K562 (cell line): ENCODE measurements at regions not wholly inside any gene's neighbourhood (a gene's known extent, or its start where the extent isn't known, plus 50 kb on each side); places are given as distances from the start of the nearest gene placed in this dataset.

ENCODE experiments used
- ATAC-seq: fragments of 200-7000 bp; cut with Tn5 transposase; 3 replicates; pipeline ENCODE4 v1.9.1; 2020; ENCODE audit warnings: moderate library complexity
- BruUV-seq: library from RNA; stranded (reverse); fragments of 400-500 nt; replicated peaks from 2 replicates; lab custom pipeline; 2021; lab: Mats Ljungman, UMichigan
- CTCF ChIA-PET: fragments of 300-600 bp; formaldehyde crosslinking; extraction: SDS; loops from one replicate; lab custom pipeline; 2021; ENCODE audit warnings: low intra/inter-chr PET ratio; lab: Yijun Ruan, JAX
- POLR2A ChIA-PET: fragments of 300-600, 350-650 bp; sonication (Branson Sonifier 250); formaldehyde crosslinking; extraction: SDS; loops from one replicate; lab custom pipeline; 2021; ENCODE audit warnings: antibody characterized with exemption, inconsistent platforms; lab: Yijun Ruan, JAX
- DNase-seq, 4 experiments: peaks; one replicate each; pipeline versions ENCODE4 v3.0.0 to v3.0.0-alpha.2; 2011 to 2018; ENCODE audit warnings: low spot score in 3 of 4, mixed read lengths in 3 of 4; ENCODE audit errors: extremely low read depth in 1 of 4
- FAIRE-seq: peaks from 2 replicates; lab custom pipeline; 2011; peaks lifted over from hg19 to GRCh38; lab: Jason Lieb, UNC
- H2AFZ ChIP-seq: 2 replicates; pipeline ENCODE4 v1.6.0; 2011; ENCODE audit warnings: low read depth, low read length, control low read depth, inconsistent platforms
- H3K27ac ChIP-seq: fragments of 200-600 bp; 3 replicates; pipeline ENCODE4 v1.8.0; 2011; ENCODE audit warnings: low read depth, mild to moderate bottlenecking, control low read depth, inconsistent platforms, low read length, moderate library complexity, mixed read lengths; ENCODE audit errors: extremely low read depth
- H3K27me3 ChIP-seq, 2 experiments: fragments of 300-600 bp in 1 of 2; 2 replicates in 1 of 2; 3 replicates in 1 of 2; pipeline versions ENCODE4 v1.6.0 to v1.8.0; 2011; ENCODE audit warnings: inconsistent platforms in 2 of 2, low read length in 2 of 2, mild to moderate bottlenecking in 1 of 2, mixed read lengths in 1 of 2, moderate library complexity in 1 of 2; ENCODE audit not compliant: control insufficient read depth in 2 of 2, insufficient read depth in 2 of 2
- H3K36me3 ChIP-seq: fragments of 300-600 bp; 3 replicates; pipeline ENCODE4 v1.8.0; 2011; ENCODE audit warnings: mild to moderate bottlenecking, low read length, inconsistent platforms; ENCODE audit not compliant: control insufficient read depth, insufficient read depth
- H3K4me1 ChIP-seq, 2 experiments: fragments of 200-600 bp in 1 of 2; replicated peaks in 1 of 2; 2 replicates in 1 of 2; 3 replicates in 1 of 2; pipeline versions ENCODE4 v1.5.1 to v1.8.0; 2011; ENCODE audit warnings: inconsistent platforms in 2 of 2, low read length in 2 of 2, mild to moderate bottlenecking in 1 of 2, mixed read lengths in 1 of 2, moderate library complexity in 1 of 2; ENCODE audit not compliant: control insufficient read depth in 2 of 2, insufficient read depth in 2 of 2
- H3K4me2 ChIP-seq: 2 replicates; pipeline ENCODE4 v1.6.1; 2011; ENCODE audit warnings: low read length, control low read depth, inconsistent platforms, mixed read lengths; ENCODE audit not compliant: insufficient read depth
- H3K4me3 ChIP-seq: fragments of 200-600 bp; sonication (generic), shearing (Covaris generic); 2 replicates; pipeline ENCODE4 v1.5.1; 2016; ENCODE audit warnings: control low read depth, inconsistent platforms
- H3K79me2 ChIP-seq: fragments of 200-600 bp; 3 replicates; pipeline ENCODE4 v1.8.0; 2011; ENCODE audit warnings: low read length, inconsistent platforms; ENCODE audit not compliant: control insufficient read depth, insufficient read depth
- H3K9ac ChIP-seq, 2 experiments: 2 replicates each; pipeline versions ENCODE4 v1.6.0 to v1.6.1; 2011; ENCODE audit warnings: low read depth in 2 of 2, low read length in 2 of 2, control low read depth in 1 of 2, inconsistent platforms in 1 of 2, mild to moderate bottlenecking in 1 of 2, mixed read lengths in 1 of 2; ENCODE audit not compliant: insufficient read depth in 1 of 2
- H3K9me1 ChIP-seq: one replicate; pipeline ENCODE4 v1.6.0; 2011; ENCODE audit warnings: inconsistent platforms, mild to moderate bottlenecking, low read length, moderate library complexity; ENCODE audit not compliant: control insufficient read depth, insufficient read depth
- H3K9me3 ChIP-seq: replicated peaks from 2 replicates; pipeline ENCODE4 v1.5.1; 2011; ENCODE audit warnings: low read depth, low read length, inconsistent platforms; ENCODE audit not compliant: control insufficient read depth, insufficient read depth
- H4K20me1 ChIP-seq: replicated peaks from 2 replicates; pipeline ENCODE4 v1.6.1; 2011; ENCODE audit warnings: low read length, inconsistent platforms, mixed read lengths; ENCODE audit not compliant: control insufficient read depth, insufficient read depth
- BMI1 ChIP-seq: fragments of 150-350 bp; IDR thresholded peaks from 2 replicates; pipeline ENCODE4 v1.6.1; 2014; ENCODE audit warnings: low read length
- BRF1 ChIP-seq: IDR thresholded peaks from 3 replicates; pipeline ENCODE4 v1.6.1; 2011; ENCODE audit warnings: borderline replicate concordance, mild to moderate bottlenecking; ENCODE audit not compliant: insufficient read length; ENCODE audit errors: extremely low read depth
- CHD1 ChIP-seq: fragments of 200-600 bp; sonication (generic); IDR thresholded peaks from one replicate; pipeline ENCODE4 v1.6.1; 2012; ENCODE audit warnings: mild to moderate bottlenecking, moderate library complexity, low read length, inconsistent platforms
- CREB1 ChIP-seq, 2 experiments: sonication (generic) in 1 of 2; formaldehyde crosslinking in 1 of 2; IDR thresholded peaks; 2 replicates each; pipeline versions ENCODE4 v1.6.1 to v1.8.0; 2012 to 2022; ENCODE audit warnings: inconsistent platforms in 1 of 2, mild to moderate bottlenecking in 1 of 2, missing genetic modification reagents in 1 of 2, moderate library complexity in 1 of 2
- ESRRA ChIP-seq: fragments of 450-650 bp; IDR thresholded peaks from 2 replicates; pipeline ENCODE4 v1.6.1; 2014; ENCODE audit warnings: low read depth, mild to moderate bottlenecking, moderate library complexity, borderline replicate concordance
- FUS ChIP-seq: fragments of 200-400 bp; formaldehyde crosslinking; optimal IDR thresholded peaks from 2 replicates; pipeline ENCODE3; 2017; ENCODE audit warnings: low read depth, low read length
- HMGN3 ChIP-seq: IDR thresholded peaks from 2 replicates; pipeline ENCODE4 v1.6.1; 2011; ENCODE audit warnings: borderline replicate concordance, low read depth, mild to moderate bottlenecking, mixed read lengths, low read length; ENCODE audit not compliant: insufficient read length; ENCODE audit errors: extremely low read depth
- JUNB ChIP-seq: fragments of 450-650 bp; formaldehyde crosslinking; conservative IDR thresholded peaks from 2 replicates; pipeline ENCODE4 v1.4.0; 2020; ENCODE audit warnings: mild to moderate bottlenecking
- SMARCA4 ChIP-seq: fragments of 450-650 bp; IDR thresholded peaks from 2 replicates; pipeline ENCODE4 v1.6.1; 2016
- SNIP1 ChIP-seq: fragments of 450-650 bp; IDR thresholded peaks from 2 replicates; pipeline ENCODE4 v1.7.1; 2017; ENCODE audit warnings: low read depth, mild to moderate bottlenecking
- SRF ChIP-seq, 2 experiments: fragments of 250-450, 450-650 bp in 1 of 2; sonication (Bioruptor Pico) in 1 of 2; sonication (generic) in 1 of 2; formaldehyde crosslinking; IDR thresholded peaks; 2 replicates each; pipeline versions ENCODE4 v1.5.0 to v1.5.1; 2020 to 2022; ENCODE audit warnings: mild to moderate bottlenecking in 1 of 2, missing genetic modification reagents in 1 of 2
- TOE1 ChIP-seq, 2 experiments: fragments of 450-650 bp in 1 of 2; sonication (generic) in 1 of 2; formaldehyde crosslinking in 1 of 2; IDR thresholded peaks; 2 replicates each; pipeline versions ENCODE4 v1.7.1 to v1.8.0; 2016 to 2022; ENCODE audit warnings: borderline replicate concordance in 2 of 2, mild to moderate bottlenecking in 2 of 2, antibody characterized with exemption in 1 of 2, inconsistent platforms in 1 of 2, low read depth in 1 of 2, missing genetic modification reagents in 1 of 2, moderate library complexity in 1 of 2
- ZNF175 ChIP-seq: fragments of 200-800 bp; sonication (Bioruptor generic); IDR thresholded peaks from 2 replicates; pipeline ENCODE4 v1.6.1; 2016; ENCODE audit warnings: low read depth, mild to moderate bottlenecking, missing genetic modification characterization, missing compliant biosample characterization
- ZNF24 ChIP-seq: fragments of 450-650 bp; IDR thresholded peaks from 2 replicates; pipeline ENCODE4 v1.6.1; 2016
- ZNF444 ChIP-seq: fragments of 250-450 bp; sonication (Bioruptor Pico); IDR thresholded peaks from 2 replicates; pipeline ENCODE4 v1.4.0; 2020; ENCODE audit warnings: mild to moderate bottlenecking, moderate library complexity
- ZSCAN29 ChIP-seq: fragments of 450-650 bp; IDR thresholded peaks from 2 replicates; pipeline ENCODE4 v1.6.1; 2017
- WGBS: fragments of 100-300 bp; shearing (Covaris generic); methylation state at CpG from one replicate; pipeline ENCODE4 v1.1.6; 2016; ENCODE audit warnings: low coverage, mixed read lengths; ENCODE audit not compliant: insufficient coverage; ENCODE audit errors: missing lambda C conversion rate; 5-methylcytosine and 5-hydroxymethylcytosine counted together
- in situ Hi-C: fragments of 300-500 bp; cut with MboI; formaldehyde crosslinking; loops from 4 replicates; pipeline ENCODE4 v1.15.0; 2018; ENCODE audit warnings: inconsistent platforms, mixed read lengths
- intact Hi-C: fragments of 100-400 bp; cut with micrococcal nuclease; formaldehyde crosslinking; loops from 2 replicates; pipeline ENCODE4 v1.14.2; 2022
- TF ChIP-seq, protein P1 (sequence below): IDR thresholded peaks from 2 replicates; pipeline ENCODE4 v1.6.1; 2012; ENCODE audit warnings: low read depth, low read length, improper control_type of control experiment, borderline replicate concordance
- TF ChIP-seq, protein P2 (sequence below): fragments of 150-350 bp; conservative IDR thresholded peaks from 2 replicates; pipeline ENCODE4 v1.6.1; 2014; ENCODE audit warnings: low read length

DNA sequence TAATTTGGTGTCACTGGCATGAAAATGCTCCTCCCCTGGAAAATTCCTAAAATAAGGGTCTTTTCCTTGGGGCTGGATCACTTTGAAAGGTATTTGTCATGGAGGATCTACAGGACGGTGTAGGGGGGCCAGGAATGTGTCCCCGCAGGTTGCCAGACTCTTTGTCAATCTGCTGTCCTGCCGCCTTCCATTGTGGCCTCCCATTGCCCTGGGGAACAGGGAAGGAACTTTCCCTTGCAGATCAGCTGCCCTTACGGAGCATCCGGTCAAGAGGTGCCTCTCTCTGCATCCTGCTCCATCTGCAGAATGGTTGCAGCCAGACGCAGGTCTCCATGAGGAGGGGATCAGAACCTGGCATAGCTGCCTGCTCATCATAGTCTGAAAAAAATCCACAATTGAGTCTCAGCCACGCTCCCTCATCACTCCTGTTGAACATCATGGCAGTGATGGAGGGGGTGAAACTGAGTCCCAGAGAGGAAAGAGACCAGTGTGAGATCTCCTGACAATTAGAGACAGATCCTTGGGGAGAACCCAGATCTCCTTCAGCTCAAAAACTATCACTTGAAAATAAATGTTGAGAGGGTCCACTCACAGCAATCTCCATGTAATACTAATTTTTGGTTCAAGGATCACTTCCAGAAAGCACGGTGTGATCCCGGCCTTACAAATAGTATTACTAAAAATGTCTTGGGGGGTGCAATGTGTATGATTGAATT is 244.8 kb downstream of the MYCN start:
- Histone ChIP-seq H4K20me1 (no peaks in the 10 kb centered on the region), H3K9me3 (no peaks in the 10 kb centered on the region), H3K27ac (no peak overlapping the region), H3K4me1 (no peaks in the 10 kb centered on the region), H3K36me3 (no peaks in the 10 kb centered on the region), H3K27me3 (peaks cover 0 to 23% of the 10 kb centered on the region in 2 experiments; a peak in 2 of 5 replicates), H3K9ac (no peak overlapping the region)
- CTCF ChIA-PET: no interaction called here
- BruUV-seq: no TSS peak
- DNase-seq: no peak
- intact Hi-C loops: no loop called here
- POLR2A ChIA-PET: no interaction called here
- 3% methylated on average over 9 of the region's 9 CpGs for WGBS
- TF ChIP-seq CREB1 (IDR thresholded peaks at IDR 0.05): no peak
- TF ChIP-seq CREB1 (CRISPR knock-in tag; IDR thresholded peaks at IDR 0.05): no peak
- TF ChIP-seq SNIP1: no peak
- no peak for TF ChIP-seq BRF1
- no peak for TF ChIP-seq FUS
- no peak for TF ChIP-seq JUNB (CRISPR knock-in tag)
- no peak for TF ChIP-seq HMGN3
- TF ChIP-seq ZNF444 (CRISPR knock-in tag): no peak
- TF ChIP-seq SRF (CRISPR knock-in tag; IDR thresholded peaks at IDR 0.05): no peak
- TF ChIP-seq ESRRA: no peak
- TF ChIP-seq, protein P1, sequence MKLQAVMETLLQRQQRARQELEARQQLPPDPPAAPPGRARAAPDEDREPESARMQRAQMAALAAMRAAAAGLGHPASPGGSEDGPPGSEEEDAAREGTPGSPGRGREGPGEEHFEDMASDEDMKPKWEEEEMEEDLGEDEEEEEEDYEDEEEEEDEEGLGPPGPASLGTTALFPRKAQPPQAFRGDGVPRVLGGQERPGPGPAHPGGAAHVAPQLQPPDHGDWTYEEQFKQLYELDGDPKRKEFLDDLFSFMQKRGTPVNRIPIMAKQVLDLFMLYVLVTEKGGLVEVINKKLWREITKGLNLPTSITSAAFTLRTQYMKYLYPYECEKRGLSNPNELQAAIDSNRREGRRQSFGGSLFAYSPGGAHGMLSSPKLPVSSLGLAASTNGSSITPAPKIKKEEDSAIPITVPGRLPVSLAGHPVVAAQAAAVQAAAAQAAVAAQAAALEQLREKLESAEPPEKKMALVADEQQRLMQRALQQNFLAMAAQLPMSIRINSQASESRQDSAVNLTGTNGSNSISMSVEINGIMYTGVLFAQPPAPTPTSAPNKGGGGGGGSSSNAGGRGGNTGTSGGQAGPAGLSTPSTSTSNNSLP: no peak
- TF ChIP-seq CHD1: no peak
- TF ChIP-seq, protein P2, sequence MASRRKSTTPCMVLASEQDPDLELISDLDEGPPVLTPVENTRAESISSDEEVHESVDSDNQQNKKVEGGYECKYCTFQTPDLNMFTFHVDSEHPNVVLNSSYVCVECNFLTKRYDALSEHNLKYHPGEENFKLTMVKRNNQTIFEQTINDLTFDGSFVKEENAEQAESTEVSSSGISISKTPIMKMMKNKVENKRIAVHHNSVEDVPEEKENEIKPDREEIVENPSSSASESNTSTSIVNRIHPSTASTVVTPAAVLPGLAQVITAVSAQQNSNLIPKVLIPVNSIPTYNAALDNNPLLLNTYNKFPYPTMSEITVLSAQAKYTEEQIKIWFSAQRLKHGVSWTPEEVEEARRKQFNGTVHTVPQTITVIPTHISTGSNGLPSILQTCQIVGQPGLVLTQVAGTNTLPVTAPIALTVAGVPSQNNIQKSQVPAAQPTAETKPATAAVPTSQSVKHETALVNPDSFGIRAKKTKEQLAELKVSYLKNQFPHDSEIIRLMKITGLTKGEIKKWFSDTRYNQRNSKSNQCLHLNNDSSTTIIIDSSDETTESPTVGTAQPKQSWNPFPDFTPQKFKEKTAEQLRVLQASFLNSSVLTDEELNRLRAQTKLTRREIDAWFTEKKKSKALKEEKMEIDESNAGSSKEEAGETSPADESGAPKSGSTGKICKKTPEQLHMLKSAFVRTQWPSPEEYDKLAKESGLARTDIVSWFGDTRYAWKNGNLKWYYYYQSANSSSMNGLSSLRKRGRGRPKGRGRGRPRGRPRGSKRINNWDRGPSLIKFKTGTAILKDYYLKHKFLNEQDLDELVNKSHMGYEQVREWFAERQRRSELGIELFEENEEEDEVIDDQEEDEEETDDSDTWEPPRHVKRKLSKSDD: no peak
- no peak for TF ChIP-seq ZNF24
- TF ChIP-seq SMARCA4: no peak
- no peak for TF ChIP-seq TOE1 (IDR thresholded peaks at IDR 0.05; ENCODE audit: borderline replicate concordance)
- TF ChIP-seq TOE1 (CRISPR knock-in tag; IDR thresholded peaks at IDR 0.05; ENCODE audit: borderline replicate concordance, low read depth): no peak
- TF ChIP-seq BMI1: no peak
- TF ChIP-seq ZSCAN29: no peak
- TF ChIP-seq ZNF175 (CRISPR knock-in tag): no peak
- TF ChIP-seq, all 486 proteins: peak for 0
- ATAC-seq (no peak), FAIRE-seq (no peak)
- in situ Hi-C loops: no loop called here
- Histone ChIP-seq H3K4me3 (no peak overlapping the region), H3K79me2 (no peaks in the 10 kb centered on the region), H3K4me2 (no peak overlapping the region), H3K9me1 (no peaks in the 10 kb centered on the region), H2AFZ (no peak overlapping the region)
